PFSK-1 (cell line): ENCODE measurements at regions not wholly inside any gene's neighbourhood (a gene's known extent, or its start where the extent isn't known, plus 50 kb on each side); places are given as distances from the start of the nearest gene placed in this dataset.

Experiments used
- POLR2AphosphoS5 ChIP-seq: IDR thresholded peaks from 2 replicates; pipeline ENCODE4 v1.6.1; 2012; ENCODE audit warnings: low read depth, mild to moderate bottlenecking, control low read depth, low read length, moderate library complexity
- TAF1 ChIP-seq: IDR thresholded peaks from 2 replicates; pipeline ENCODE4 v1.6.1; 2012; ENCODE audit warnings: low read length, control low read depth, borderline replicate concordance; ENCODE audit not compliant: insufficient read depth

- no peak for TF ChIP-seq POLR2AphosphoS5
- TF ChIP-seq TAF1: no peak
Measured at GRCh38 chr11:120025606-120026335, 112.1 kb downstream of the TRIM29 start.
